NCI-H1092 treated with DMSO at 0.1 percent for 48 hours (cell line): ENCODE measurements at regions not wholly inside any gene's neighbourhood (a gene's known extent, or its start where the extent isn't known, plus 50 kb on each side); places are given as distances from the start of the nearest gene placed in this dataset.

Source experiments
- DNase-seq: peaks from one replicate; lab custom pipeline; 2025; lab: John Stamatoyannopoulos, UW

DNA sequence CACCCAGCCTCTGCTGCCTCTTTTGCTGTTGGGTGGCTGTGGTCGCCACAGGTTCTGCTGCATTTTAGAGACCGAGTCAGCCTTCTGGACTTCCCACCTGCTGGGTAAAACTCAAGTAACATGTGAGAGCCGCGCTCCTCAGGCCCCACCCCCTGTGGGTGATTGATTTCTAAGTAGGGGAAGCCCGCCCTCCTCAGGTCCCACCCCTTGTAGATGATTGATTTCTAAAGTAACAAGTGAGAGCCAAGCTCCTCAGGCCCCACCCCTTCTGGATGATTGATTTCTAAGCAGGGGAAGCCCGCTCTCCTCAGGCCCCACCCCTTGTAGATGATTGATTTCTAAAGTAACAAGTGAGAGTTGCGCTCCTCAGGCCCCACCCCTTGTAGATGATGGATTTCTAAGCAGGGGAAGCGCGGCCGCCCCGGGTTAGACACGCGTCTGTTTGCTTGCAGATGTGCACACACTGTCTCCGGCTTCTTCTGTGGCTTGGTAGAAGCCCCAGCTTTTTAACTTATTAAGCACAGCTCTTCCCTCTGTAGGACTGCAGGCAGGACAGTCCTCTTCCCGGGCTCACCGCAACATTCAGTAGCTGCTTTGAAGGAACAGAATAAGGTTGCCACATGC, 83.4 kb downstream of the FAM43A start:
- peak; percentile 92 for DNase-seq

DNA sequence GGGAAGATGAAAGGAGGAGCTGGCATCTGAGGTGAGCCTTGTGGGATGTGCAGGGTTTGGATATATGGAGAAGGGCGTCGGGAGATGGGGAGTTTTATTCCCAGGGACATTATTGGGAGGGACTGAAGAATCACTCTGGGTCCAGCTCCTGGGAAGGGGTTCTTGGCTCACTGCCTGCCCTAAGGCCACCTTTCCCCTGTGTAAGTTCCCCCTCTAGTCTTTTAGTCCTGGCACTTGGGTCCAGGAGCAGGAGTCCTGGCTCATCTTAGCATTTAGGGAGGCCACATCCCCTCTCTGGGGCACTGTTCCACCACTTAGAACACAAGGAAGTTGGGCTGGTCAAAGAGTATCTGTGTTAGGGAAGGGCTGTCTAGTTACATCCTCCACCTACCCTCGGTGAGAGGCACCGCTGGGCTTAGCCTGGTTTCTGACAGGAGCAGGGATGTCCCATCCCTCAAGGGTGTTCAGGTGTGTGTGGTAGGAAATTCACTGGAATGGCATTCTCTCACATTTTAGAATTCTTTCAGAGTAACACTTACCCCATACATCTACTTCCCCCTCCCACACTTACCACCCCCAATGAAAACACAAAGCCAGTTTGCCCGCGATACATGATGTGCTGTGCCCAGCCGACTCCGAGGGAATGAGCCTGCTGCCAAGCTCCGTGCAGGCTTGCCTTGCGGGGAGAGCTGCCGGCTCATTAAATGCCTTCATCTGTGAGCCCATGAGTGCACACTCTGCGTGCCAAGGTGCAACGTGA, 86.7 kb downstream of the FAM43A start:
- DNase-seq, result no peak

DNA sequence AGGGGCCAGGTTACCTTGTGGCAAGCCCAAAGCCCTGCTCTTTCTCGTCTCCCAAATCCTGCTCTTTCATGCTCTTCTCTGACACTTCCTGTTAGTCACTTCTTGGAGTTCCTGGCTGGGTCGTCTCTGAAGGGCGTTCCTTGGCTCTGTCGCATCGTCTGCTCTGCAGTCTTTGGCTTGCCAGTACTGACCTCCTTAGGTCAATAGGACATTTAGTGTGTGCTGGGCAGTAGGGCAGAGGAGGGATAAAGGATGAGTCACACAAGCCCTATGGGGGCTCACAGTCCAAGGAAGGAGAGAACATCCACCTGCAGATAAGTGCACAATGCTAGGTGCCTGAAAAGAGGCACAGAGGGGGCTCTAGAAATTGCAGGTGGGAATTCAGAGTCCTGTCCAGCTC, 87.5 kb downstream of the FAM43A start:
- no peak for DNase-seq

DNA sequence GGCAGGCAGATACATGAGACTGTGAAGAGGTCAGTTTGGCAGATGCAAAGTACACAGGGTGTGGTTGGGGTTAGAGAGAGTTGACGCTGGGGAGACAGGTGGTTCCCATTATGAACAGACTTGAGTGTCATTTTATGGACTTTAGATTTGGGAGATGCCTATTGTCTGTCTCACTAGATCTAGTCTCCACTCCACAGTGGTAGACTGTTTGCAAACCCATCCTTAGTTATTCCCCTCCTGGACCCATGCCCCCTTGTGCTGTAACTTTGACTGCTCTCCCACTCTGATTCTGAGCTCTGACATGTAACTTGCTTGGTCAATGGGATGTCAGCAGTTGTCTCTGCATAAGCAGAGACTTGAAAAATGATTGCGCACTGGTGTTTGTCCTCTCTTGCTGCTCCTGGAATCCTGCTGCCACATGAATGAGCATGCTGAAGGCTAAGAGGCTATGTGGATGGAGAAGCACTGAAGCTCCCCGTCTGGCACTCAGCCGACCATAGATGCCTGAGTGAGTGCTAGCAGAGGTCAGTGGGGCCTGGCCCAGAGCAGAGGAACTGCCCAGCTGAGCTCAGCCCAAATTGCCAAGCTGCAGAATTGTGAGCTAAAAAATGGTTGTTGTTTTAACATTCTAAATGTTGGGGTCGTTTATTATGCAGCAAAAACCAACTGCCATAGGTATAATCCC, 88.2 kb downstream of the FAM43A start:
- DNase-seq, result peak; percentile 27

DNA sequence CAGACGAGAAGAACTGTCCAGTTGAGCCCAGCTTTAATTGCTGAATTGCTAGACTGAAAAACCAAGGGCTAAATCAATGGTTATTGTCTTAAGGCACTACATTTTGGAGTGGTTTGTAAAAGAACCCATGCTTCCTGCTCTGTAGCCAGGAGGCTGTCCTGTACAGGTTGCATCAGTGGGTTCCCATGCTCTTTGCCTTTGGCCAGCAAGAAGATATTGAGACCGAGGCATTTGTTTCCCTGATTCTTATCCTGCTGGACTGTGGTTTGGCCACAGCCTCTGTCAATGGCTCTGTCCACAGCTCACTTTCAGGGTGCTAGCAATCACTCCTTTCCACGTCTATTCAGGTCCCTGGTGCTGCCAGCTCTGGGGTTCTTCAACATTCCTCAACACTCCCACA, 89.6 kb downstream of the FAM43A start:
- no peak for DNase-seq

DNA sequence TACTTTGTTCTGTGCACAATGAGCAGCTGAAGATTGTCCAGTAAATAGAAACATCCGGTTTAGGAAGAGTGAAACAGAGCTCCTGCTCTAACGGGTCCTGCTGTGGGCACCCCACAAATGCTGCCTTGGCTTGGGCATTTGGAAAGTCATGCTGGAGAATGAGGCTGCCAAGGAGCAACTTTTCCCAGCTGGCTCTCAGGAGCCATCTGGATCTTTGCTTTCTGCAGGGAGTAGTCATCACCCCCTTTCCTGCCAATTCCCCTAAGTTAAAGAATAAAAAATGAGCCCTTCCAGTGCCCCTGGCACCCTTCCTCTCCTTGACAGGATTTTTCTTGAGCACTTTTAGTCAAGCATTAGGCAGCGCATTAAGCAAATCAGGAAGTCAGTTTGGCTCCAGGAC, 90.0 kb downstream of the FAM43A start:
- DNase-seq, result no peak

DNA sequence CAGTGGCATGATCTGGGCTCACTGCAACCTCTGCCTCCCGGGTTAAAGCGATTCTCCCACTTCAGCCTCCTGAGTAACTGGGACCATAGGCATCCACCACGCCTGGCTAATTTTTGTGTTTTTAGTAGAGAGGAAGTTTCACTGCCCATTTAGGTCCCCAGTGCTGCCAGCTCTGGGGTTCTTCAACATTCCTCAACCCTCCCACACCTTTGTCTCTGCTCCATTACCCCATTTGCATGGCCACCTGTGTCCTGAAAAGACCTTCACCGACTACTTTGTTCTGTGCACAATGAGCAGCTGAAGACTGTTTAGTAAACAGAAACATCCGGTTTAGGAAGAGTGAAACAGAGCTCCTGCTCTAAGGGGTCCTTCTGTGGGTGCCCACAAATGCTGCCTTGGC, 92.0 kb downstream of the FAM43A start:
- DNase-seq, result no peak

DNA sequence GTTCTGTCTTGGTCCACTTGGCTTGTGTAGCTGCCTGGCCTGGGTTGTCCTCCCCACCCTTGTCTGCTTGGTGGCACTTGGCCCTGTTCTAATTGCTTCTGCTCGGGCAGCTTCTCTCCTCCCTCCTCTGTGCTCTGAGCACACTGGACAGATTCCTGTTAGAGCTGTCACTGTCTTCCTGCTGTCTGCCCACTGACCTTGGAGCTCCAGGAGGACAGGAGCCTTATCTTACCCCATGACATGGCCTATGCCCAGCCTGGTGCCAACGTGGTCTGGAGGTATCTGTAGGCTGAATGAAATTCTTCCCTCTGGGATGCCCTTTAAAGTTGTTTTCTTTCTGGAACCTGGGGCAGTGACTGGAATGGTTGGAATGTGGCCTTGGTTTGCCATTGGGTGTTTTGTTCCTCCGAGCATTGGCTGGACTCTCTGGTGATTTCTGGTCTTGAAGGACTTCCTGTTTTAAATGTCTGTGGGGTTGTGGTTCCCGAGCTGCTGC, 94.1 kb downstream of the FAM43A start:
- no peak for DNase-seq

DNA sequence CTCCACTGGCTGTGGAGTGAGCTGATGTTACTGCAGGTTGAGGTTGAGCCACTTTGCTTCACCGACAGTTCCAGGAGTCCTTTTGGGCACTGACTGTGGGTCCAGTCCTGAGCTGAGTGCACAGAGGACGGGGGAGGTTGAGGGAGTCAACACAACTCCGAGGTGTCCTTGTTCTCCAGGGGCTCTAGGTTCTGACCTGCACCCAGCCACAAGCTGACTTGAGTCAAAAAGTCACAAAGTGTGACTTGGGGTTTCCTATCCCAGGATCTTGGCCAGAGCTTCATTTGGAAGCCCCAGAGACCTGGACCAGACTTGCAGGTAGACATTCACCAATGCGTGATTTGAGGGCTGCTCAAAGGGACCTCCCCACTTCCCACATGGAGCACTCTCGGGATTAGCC, 95.0 kb downstream of the FAM43A start:
- no peak for DNase-seq

DNA sequence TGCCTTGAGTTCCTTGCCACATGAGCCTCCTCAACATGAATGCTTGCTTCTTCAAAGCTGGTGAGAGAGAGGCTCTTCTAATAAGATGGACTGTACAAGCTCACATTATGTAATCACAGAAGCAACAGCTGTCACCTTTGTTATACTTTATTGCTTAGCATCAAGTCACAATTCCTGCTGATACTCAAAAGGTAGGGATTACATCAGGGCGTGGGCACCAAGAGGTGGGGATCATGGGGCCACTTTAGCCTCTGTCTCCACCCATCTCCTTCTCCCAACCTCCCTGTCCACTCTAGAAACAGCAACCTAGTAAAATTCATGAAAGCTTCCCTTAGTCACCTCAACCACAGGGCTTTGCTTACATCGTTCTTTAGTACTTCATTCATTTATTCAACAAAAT, 95.9 kb downstream of the FAM43A start:
- no peak for DNase-seq

DNA sequence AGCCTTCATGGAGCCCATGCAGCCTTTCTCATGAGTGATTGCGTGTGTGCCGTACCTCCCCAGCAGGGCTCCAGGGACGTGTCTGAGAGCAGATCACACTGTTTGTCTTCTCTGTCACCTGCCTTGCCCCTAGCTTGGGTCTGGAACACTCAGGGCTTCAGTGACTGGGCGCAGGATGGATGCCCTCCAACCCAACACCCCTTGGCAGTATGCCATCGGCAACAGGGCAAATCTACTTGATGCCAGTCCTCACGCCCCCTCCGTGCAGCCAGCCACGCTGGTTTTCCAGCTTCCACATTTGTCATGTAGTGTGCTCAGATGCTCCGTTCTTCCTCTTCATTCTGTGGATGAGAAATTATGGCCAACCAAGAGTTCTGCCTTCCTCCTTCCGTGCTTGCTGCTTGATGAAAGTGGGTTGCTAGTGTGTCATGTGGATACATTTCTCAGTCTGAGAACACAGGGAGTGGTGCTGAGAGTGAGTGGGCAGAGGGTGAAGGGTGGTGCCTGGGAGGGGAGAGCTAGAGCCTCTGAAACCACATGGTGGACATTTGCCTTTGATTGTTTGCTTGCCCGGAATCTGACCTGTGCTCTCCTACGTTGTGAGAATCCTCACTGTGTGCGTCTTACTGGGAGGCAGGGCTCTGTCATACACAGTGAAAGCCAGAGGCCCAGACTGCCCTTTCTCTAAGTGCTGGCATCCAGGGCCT, 97.2 kb downstream of the FAM43A start:
- DNase-seq, result peak; percentile 26

DNA sequence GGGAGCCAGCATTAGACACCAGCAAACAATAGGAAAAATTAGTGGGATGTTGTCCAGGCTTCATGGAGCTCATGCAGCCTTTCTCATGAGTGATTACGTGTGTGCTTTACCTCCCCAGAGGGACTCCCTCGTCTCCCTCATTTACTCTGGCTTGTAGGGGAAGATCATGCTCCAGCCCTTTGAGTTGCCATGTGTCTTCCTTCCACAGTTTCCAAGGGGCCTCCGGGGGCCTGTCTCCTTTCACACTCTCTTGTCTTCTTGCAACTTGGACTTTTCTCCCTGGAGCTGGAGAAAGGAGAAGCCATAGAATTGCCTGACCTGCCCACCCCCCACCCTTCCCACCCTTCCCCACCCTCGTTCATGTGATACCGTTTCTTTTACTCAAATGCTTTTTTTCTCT, 98.7 kb downstream of the FAM43A start:
- no peak for DNase-seq

DNA sequence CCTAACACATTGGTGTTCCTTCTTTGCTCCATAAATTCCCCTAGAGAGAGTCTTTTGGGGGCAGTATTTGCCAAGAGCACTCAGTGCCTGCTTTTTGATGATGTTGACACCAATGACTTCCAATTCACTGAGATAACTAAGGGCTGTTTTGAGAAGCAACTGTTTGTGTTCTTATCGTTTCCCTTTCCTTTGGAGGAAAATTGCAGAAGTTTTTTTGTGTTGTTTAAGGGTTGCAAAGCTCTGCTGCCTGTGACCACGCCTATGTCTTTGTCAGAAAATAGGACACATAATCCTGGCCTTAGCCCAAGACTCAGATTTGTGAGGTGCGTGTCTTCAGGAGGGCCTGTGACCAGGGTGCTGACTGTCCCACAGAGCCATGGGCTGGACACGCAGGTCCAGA, 99.6 kb downstream of the FAM43A start:
- no peak for DNase-seq

DNA sequence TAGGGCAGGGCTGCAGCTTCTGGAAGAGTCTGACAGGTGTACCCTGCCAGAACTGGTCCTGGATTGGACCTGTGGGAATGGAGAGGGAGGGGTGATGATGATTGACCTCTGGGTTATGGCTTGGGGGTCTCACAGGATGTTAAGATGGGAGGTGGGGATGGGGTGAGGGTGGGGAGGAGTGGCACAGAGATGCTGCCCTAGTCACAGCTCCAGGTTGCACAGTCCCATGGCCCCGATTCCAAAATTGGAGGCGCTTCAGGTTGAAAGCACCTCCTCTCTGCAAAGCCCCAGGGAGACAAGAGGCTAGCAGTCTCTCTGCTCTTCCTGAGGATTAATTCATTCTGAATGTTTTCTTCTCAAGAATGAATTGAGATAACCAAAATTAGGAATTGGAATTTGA, 101.4 kb downstream of the FAM43A start:
- DNase-seq, result no peak

DNA sequence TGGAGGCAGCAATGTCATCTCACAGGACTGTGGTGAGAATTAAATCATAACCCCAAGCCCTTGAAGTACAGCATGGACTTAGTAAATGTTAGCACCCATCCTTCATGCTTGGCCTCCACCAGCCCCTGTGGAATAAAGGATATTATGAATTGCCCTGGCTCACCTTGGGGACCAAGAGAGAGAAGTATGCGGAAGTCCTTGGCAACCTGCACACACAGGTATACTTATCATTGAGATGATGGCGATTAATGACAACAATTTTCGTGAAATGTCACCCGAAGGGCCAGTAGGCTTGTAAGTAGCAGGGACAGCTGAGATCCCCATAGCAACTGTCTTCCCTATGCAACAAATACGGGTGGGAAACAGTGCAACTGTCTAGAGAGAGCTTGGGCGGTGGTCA, 102.0 kb downstream of the FAM43A start:
- no peak for DNase-seq

DNA sequence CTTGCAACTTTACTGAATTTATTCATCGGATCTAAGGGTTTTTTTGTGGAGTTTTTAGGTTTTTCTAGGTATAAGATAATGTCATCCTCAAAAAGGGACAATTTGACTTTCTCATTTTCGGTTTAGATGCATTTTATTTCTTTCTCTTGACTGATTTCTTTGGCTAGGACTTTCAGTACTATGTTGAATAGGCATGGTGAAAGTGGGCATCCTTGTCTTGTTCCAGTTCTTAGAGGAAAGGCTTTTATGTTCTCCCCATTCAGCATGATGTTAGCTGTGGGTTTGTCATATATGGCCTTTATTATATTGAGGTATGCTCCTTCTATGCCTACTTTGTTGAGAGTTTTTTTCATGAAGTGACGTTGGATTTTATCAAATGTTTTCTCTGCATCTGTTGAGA, 106.7 kb downstream of the FAM43A start:
- no peak for DNase-seq

DNA sequence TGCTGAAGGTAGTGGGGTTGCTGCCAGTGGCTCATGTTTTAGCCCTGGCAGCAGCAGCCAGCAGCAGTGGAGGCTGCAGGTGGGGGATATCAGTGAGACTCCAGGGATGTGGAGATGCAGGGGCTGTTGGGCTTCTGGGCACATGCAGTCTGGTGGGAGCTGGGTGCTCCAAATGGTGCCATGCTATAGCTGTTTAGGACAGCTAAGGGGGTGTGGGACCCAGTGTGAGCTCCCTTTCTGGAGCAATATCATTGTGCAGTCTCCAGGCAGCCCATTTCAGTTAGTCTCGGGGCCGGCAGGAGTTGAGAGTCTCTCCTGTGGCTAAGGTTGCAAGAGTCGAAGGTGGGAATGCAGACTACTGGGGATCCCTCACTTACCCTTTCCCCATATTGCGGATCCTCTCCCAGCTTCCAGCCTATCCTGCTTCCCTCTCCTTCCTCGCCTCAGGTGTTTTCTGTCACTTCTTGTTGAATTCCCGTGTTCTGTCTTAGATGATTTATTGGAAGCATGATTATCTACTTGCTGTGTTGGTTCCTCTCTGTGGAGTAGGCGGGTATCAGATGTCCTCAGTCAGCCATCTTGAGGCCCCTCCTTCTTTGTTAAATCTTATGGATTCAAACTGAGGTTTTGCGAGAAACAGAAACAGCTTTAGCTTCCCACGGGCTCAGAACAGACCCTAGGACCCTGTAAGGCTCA, 112.0 kb downstream of the FAM43A start:
- DNase-seq, result no peak

DNA sequence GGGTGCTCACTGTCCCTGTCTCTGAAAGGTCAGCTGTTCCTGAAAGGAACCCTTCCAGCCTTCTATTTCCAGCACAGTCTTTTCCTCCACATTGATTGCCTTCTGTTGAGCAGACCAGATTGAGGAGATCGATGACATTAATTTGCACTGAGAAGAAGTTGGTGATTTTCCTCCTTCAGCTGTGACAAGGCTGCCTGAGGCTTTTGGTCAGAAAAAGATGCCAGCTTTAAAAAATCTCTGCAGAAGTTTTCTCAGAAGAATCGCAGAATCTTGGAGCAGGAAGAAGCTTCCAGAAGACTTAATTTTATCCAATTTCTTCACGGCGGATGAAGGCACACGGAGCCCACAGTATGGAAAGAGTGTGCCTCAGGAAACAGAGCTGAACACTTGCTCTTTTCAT, 112.8 kb downstream of the FAM43A start:
- no peak for DNase-seq

DNA sequence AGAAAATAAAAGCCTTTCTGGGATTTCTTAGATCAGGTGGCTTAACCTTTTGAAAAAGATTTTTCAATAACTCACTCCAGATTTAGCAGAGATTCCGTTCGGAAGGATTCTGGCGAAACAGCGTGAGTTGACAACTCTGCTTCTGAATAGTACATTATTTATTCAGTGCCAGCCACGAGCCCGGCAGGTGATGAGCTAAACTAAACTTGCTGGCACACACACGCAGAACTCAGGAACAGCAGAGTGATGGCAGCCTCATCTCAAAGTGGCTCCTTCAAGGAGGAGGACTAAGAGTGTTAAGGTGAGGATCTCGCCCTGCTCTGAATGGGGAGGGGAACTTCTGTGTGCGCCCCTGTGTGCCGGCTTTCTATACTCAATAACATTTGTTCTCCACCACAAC, 114.3 kb downstream of the FAM43A start:
- no peak for DNase-seq

DNA sequence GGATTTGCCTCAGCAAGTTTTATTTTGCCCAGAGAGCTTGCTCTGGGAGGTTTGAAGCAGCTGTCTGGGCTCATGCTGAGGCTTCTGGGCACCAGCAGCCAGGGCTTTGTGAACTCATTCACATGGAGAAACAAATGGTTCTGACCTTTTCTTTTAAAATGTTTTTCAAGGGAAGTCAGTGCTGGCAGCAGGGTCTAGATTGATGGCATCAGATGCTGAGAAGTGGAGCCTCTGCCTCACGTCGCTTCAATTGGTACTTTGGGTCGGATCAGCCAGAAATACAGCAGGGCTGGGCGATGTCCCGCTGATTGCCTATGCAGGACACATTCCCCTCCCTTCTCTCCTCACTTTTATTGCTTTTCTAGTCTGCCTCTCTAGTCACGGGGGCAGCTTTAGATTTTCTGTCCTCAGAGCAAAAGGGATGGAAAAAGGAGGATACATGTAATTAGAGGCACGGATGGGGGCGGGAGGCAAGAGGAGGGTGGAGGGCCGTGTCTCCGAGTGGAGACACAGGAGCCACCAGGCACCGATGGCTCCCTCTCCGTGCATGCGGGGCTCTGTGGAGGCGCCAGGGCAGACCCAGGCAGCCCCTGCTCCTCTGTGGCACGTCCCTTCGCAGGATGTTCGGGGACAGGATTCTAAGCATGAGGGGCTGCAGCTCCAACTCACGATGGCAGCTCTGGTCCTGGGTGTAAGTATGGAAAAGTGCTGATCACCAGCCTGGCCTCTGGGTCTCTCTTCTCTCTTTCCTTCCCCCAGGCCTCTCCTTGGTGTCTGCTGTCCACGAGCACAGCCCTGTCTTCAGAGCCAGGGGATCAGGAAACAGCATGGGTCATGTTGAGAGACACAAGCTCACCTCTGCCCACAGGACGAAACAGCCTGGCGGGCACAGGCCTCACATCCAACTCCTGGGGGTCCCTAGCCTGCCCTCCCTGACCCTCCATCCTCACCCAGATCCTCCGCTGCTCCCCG, 116.1 kb downstream of the FAM43A start:
- DNase-seq, result no peak

DNA sequence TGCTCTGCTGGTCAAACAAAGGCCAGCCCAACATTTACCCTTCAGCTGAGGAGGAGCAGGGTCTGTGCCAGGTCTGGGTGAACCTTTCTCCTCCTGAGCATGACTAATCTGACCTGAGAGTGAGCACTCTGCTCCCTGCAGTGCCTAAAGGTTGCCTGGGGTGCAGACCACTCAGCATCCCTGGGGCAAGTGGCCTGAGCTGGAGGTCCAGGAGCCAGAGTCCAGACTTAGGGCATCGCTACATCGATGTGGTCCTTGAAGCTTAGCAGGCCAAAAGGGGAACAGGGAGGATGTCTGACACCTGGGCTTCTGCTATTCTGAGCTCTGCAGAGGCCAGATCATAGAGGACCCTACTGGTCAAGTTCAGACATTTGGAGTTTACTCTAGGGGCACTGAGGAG, 119.1 kb downstream of the FAM43A start:
- no peak for DNase-seq
